ENCODE measurements at regions not wholly inside any gene's neighbourhood (a gene's known extent, or its start where the extent isn't known, plus 50 kb on each side); places are given as distances from the start of the nearest gene placed in this dataset.

DNA sequence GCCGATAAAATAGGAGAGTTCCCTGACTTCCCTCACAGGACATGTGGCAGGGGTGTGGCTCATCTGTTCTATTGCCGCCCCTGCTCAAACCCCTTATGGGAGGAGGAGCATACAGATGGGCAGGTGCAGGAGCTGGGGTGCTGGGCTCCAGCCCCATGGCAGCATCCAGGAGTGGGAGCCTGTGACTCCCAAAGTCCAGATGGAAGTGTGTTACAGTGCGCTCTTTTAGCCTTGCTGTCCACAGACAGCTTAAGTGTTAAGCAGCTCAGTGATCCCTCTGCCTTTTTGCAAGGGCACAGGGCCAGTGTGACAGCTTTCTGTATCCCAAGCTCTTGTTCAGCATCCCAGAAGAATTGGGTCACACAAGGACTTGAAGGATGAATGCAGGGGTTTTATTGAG is 212.3 kb upstream of the MYLIP start:
- Histone ChIP-seq H3K4me3 (no peak overlapping the region), H3K9me3 (replicated peaks; ENCODE audit: control insufficient read depth, insufficient read depth, low read length) (no peaks in the 10 kb centered on the region), H3K79me2 (ENCODE audit: control insufficient read depth, insufficient read depth, low read length) (no peaks in the 10 kb centered on the region), H3K27me3 (replicated peaks in 1 of 2; ENCODE audit: control insufficient read depth in 2 of 2, insufficient read depth in 2 of 2, low read length in 1 of 2) (no peaks in the 10 kb centered on the region), H4K20me1 (ENCODE audit: control insufficient read depth, insufficient read depth) (no peaks in the 10 kb centered on the region), H3K27ac (ENCODE audit: control insufficient read depth, insufficient read depth) (no peak overlapping the region), H2AFZ (ENCODE audit: control insufficient read depth, low read depth, low read length) (no peak overlapping the region), H3K36me3 (ENCODE audit: control insufficient read depth in 2 of 2, insufficient read depth in 2 of 2, low read length in 1 of 2) (no peaks in the 10 kb centered on the region), H3K4me1 (ENCODE audit: control insufficient read depth, insufficient read depth, low read length) (no peaks in the 10 kb centered on the region), H3K9ac (ENCODE audit: control insufficient read depth, insufficient read depth, low read length) (no peak overlapping the region), H3K4me2 (ENCODE audit: control insufficient read depth, insufficient read depth) (no peak overlapping the region)
- in situ Hi-C loops (cut with MboI) (no loop called here), intact Hi-C loops (cut with micrococcal nuclease; ENCODE audit: unreplicated experiment) (no loop called here)
- BruUV-seq (replicated peaks) = no TSS peak
- 100% methylated on average over 3 of the region's 3 CpGs for WGBS (ENCODE audit: insufficient coverage, insufficient replicate concordance, low lambda C conversion rate, missing lambda C conversion rate)
- FAIRE-seq (no peak), DNase-seq (ENCODE audit: low read depth, low spot score) (no peak), ATAC-seq (no peak)
- ChIA-PET CTCF (interaction anchor here (0.6 to 0.8 kb wide), 2 partner anchors 13 to 216 kb away, joined by 3 read pairs; no protein-coding TSS in a partner anchor), SMC1A (ENCODE audit: uncharacterized antibody, unreplicated experiment) (interaction anchor here (1.0 to 1.4 kb wide), 2 partner anchors 14 to 19 kb away, joined by 3 read pairs; no protein-coding TSS in a partner anchor), RAD21 (ENCODE audit: unreplicated experiment) (no interaction called here), POLR2A (interaction anchor here (1.1 kb wide), 1 partner anchor 9 kb away, joined by 3 read pairs; no protein-coding TSS in a partner anchor)
- TF ChIP-seq, protein P1, sequence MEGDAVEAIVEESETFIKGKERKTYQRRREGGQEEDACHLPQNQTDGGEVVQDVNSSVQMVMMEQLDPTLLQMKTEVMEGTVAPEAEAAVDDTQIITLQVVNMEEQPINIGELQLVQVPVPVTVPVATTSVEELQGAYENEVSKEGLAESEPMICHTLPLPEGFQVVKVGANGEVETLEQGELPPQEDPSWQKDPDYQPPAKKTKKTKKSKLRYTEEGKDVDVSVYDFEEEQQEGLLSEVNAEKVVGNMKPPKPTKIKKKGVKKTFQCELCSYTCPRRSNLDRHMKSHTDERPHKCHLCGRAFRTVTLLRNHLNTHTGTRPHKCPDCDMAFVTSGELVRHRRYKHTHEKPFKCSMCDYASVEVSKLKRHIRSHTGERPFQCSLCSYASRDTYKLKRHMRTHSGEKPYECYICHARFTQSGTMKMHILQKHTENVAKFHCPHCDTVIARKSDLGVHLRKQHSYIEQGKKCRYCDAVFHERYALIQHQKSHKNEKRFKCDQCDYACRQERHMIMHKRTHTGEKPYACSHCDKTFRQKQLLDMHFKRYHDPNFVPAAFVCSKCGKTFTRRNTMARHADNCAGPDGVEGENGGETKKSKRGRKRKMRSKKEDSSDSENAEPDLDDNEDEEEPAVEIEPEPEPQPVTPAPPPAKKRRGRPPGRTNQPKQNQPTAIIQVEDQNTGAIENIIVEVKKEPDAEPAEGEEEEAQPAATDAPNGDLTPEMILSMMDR (IDR thresholded peaks at IDR 0.05 in 2 of 3, conservative IDR thresholded peaks at IDR 0.05 in 1 of 3; ENCODE audit: control insufficient read depth in 2 of 3, extremely low read depth in 1 of 3, insufficient read depth in 1 of 3, low read depth in 3 of 3, low read length in 3 of 3) = no peak
- no peak for TF ChIP-seq FOS (IDR thresholded peaks at IDR 0.05; ENCODE audit: borderline replicate concordance, extremely low read depth, insufficient read length)
- TF ChIP-seq, protein P2, sequence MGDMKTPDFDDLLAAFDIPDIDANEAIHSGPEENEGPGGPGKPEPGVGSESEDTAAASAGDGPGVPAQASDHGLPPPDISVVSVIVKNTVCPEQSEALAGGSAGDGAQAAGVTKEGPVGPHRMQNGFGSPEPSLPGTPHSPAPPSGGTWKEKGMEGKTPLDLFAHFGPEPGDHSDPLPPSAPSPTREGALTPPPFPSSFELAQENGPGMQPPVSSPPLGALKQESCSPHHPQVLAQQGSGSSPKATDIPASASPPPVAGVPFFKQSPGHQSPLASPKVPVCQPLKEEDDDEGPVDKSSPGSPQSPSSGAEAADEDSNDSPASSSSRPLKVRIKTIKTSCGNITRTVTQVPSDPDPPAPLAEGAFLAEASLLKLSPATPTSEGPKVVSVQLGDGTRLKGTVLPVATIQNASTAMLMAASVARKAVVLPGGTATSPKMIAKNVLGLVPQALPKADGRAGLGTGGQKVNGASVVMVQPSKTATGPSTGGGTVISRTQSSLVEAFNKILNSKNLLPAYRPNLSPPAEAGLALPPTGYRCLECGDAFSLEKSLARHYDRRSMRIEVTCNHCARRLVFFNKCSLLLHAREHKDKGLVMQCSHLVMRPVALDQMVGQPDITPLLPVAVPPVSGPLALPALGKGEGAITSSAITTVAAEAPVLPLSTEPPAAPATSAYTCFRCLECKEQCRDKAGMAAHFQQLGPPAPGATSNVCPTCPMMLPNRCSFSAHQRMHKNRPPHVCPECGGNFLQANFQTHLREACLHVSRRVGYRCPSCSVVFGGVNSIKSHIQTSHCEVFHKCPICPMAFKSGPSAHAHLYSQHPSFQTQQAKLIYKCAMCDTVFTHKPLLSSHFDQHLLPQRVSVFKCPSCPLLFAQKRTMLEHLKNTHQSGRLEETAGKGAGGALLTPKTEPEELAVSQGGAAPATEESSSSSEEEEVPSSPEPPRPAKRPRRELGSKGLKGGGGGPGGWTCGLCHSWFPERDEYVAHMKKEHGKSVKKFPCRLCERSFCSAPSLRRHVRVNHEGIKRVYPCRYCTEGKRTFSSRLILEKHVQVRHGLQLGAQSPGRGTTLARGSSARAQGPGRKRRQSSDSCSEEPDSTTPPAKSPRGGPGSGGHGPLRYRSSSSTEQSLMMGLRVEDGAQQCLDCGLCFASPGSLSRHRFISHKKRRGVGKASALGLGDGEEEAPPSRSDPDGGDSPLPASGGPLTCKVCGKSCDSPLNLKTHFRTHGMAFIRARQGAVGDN (IDR thresholded peaks at IDR 0.05) = no peak
- TF ChIP-seq, protein P3, sequence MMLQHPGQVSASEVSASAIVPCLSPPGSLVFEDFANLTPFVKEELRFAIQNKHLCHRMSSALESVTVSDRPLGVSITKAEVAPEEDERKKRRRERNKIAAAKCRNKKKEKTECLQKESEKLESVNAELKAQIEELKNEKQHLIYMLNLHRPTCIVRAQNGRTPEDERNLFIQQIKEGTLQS (IDR thresholded peaks at IDR 0.05; ENCODE audit: borderline replicate concordance, extremely low read depth, low read depth, low read length) = no peak
- no peak for TF ChIP-seq JUND (IDR thresholded peaks at IDR 0.05; ENCODE audit: low read depth, low read length)
- TF ChIP-seq NR2C1 (IDR thresholded peaks at IDR 0.05) = no peak
- TF ChIP-seq POLR2AphosphoS5 (IDR thresholded peaks at IDR 0.05; ENCODE audit: low read length) = no peak
- no peak for TF ChIP-seq SMAD5 (IDR thresholded peaks at IDR 0.05; ENCODE audit: low read depth)
- no peak for TF ChIP-seq TAF1 (IDR thresholded peaks at IDR 0.05; ENCODE audit: borderline replicate concordance, low read depth, low read length)
- TF ChIP-seq CBFB (IDR thresholded peaks at IDR 0.05; ENCODE audit: low read depth) = no peak
- no peak for TF ChIP-seq CHD2 (IDR thresholded peaks at IDR 0.05; ENCODE audit: borderline replicate concordance, low read depth, low read length)

Data from GM12878 (cell line).